Activated CD8-positive, alpha-beta memory T cell treated with anti-CD3 and anti-CD28 coated beads, Interleukin-2, amount 10 ng/mL, durations not matched to agents 7 days and 5 days (primary cell): ENCODE measurements at regions not wholly inside any gene's neighbourhood (a gene's known extent, or its start where the extent isn't known, plus 50 kb on each side); places are given as distances from the start of the nearest gene placed in this dataset.

Source experiments
- ATAC-seq: fragments of 150-1000 bp; cut with Tn5 transposase; one replicate; pipeline ENCODE4 v1.10.0; 2021; ENCODE audit warnings: moderate library complexity
- CTCF ChIA-PET: fragments of 350-600 bp; sonication (Branson Sonifier 250); formaldehyde crosslinking; loops from one replicate; lab custom pipeline; 2021; ENCODE audit warnings: antibody characterized with exemption; lab: Charles Lee
- DNase-seq: peaks from one replicate; pipeline ENCODE4 v3.0.0-alpha.2; 2020
- H3K27ac Mint-ChIP-seq: one replicate; pipeline ENCODE4 v1.8.0; 2021; ENCODE audit warnings: mild to moderate bottlenecking, mixed read lengths
- H3K27me3 Mint-ChIP-seq: one replicate; pipeline ENCODE4 v1.8.0; 2021; ENCODE audit warnings: mixed read lengths
- H3K36me3 Mint-ChIP-seq: one replicate; pipeline ENCODE4 v1.8.0; 2021; ENCODE audit warnings: mild to moderate bottlenecking, mixed read lengths
- H3K4me1 Mint-ChIP-seq: one replicate; pipeline ENCODE4 v1.8.0; 2021; ENCODE audit warnings: mixed read lengths
- H3K4me3 Mint-ChIP-seq: one replicate; pipeline ENCODE4 v1.8.0; 2021; ENCODE audit warnings: mild to moderate bottlenecking, moderate library complexity, mixed read lengths
- H3K9me3 Mint-ChIP-seq: one replicate; pipeline ENCODE4 v1.8.0; 2022; ENCODE audit warnings: low read depth, mixed read lengths

DNA sequence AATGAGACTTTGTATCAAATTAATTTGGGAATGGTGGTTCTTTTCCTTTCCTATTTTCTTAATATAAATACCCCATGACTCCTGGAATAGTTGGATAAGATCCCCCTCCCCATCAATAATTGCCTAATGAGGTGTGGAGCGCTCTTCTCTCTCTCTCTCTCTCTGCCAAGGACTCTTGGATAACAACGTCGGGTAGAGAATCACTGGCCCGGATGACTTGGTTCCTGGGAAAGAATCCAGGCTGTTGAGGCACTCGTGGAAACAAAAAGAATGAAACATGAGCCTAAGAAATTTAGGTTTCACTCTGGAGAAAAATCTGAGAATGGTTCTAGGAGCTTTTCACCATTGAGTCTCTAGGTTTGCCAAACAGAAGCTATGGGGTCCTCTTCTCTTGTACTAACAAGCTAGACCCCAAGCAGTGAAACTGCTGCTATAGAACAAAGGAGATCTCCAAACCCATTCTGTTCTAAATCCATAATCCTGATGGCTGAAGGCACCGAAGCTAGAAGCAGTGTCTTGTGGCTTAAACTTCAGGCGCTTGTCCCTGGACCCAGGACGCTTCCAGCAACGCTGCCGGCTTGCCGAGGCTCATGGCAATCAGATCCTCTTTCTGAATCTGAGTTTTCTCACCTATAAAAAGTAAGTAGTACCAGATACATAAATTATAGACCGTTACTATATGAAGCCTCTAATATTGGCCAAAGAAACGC lies 241.6 kb upstream of the BTBD3 start:
- H3K4me3 Mint-ChIP-seq, result no peak overlapping the region
- H3K27me3 Mint-ChIP-seq, result no peaks in the 10 kb centered on the region
- DNase-seq (no peak), ATAC-seq (no peak)
- H3K9me3 Mint-ChIP-seq, result peaks cover 4% of the 10 kb centered on the region
- no peak overlapping the region for H3K27ac Mint-ChIP-seq
- CTCF ChIA-PET, result no interaction called here
- H3K36me3 Mint-ChIP-seq, result no peaks in the 10 kb centered on the region
- no peaks in the 10 kb centered on the region for H3K4me1 Mint-ChIP-seq

- CTCF ChIA-PET, result no interaction called here
- Mint-ChIP-seq H3K27ac (no peak overlapping the region), H3K4me3 (no peak overlapping the region), H3K36me3 (no peaks in the 10 kb centered on the region), H3K4me1 (no peaks in the 10 kb centered on the region), H3K27me3 (no peaks in the 10 kb centered on the region), H3K9me3 (peaks cover 5% of the 10 kb centered on the region)
- ATAC-seq, result no peak
- no peak for DNase-seq
Observed at GRCh38 chr20:11676630-11677287, 240.9 kb upstream of the BTBD3 start.

GRCh38 chr20:11677428-11677827 lies 240.3 kb upstream of the BTBD3 start:
- ATAC-seq, result no peak
- H3K36me3 Mint-ChIP-seq, result no peaks in the 10 kb centered on the region
- CTCF ChIA-PET, result no interaction called here
- no peak overlapping the region for H3K4me3 Mint-ChIP-seq
- no peaks in the 10 kb centered on the region for H3K4me1 Mint-ChIP-seq
- DNase-seq, result no peak
- H3K9me3 Mint-ChIP-seq, result peaks cover 5% of the 10 kb centered on the region
- no peaks in the 10 kb centered on the region for H3K27me3 Mint-ChIP-seq
- H3K27ac Mint-ChIP-seq, result no peak overlapping the region

DNA sequence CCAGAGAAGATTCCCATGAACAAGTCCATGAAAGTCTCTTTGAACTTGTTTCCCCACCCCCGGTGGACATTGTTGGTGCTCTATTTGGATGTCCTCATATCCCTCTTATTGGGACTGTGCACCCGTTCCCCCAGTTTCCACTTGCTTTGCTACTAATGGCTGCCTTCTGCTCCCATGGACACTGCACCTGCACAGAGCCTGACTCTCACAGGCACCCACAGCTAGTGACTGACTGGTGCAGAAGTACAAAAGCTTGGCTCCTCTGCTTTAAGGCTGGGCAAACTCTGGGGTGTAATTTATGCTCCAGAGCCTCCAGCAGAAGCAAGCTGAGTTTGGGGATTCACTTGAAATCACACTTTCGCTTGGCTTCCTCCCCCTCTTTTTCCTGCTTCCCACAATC lies 239.9 kb upstream of the BTBD3 start:
- H3K9me3 Mint-ChIP-seq, result peaks cover 5% of the 10 kb centered on the region
- ATAC-seq (no peak), DNase-seq (no peak)
- CTCF ChIA-PET, result no interaction called here
- H3K4me3 Mint-ChIP-seq, result no peak overlapping the region
- no peaks in the 10 kb centered on the region for H3K36me3 Mint-ChIP-seq
- no peak overlapping the region for H3K27ac Mint-ChIP-seq
- H3K4me1 Mint-ChIP-seq, result no peaks in the 10 kb centered on the region
- H3K27me3 Mint-ChIP-seq, result no peaks in the 10 kb centered on the region

DNA sequence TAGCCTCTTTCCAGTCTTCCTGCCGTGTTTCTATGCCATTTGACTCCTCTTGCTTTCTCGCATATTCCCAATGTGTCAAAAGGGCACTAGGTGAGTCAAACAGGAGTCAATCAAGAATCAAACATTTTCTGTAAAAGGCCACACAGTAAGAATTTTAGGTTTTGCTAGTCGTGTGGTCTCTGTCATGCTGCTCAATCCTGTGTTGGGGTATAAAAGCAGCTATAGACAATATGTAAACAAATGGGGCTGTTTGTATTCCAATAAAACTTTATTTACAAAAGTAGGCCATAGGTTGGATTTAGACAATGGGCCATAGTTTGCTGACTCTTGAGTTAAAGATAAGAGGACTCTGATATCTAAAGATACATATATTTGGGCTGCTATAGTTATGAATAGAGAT lies 235.4 kb upstream of the BTBD3 start:
- Mint-ChIP-seq H3K4me3 (no peak overlapping the region), H3K27ac (no peak overlapping the region), H3K9me3 (peaks cover 7% of the 10 kb centered on the region), H3K27me3 (no peaks in the 10 kb centered on the region), H3K4me1 (no peaks in the 10 kb centered on the region), H3K36me3 (no peaks in the 10 kb centered on the region)
- CTCF ChIA-PET, result no interaction called here
- no peak for DNase-seq
- no peak for ATAC-seq

DNA sequence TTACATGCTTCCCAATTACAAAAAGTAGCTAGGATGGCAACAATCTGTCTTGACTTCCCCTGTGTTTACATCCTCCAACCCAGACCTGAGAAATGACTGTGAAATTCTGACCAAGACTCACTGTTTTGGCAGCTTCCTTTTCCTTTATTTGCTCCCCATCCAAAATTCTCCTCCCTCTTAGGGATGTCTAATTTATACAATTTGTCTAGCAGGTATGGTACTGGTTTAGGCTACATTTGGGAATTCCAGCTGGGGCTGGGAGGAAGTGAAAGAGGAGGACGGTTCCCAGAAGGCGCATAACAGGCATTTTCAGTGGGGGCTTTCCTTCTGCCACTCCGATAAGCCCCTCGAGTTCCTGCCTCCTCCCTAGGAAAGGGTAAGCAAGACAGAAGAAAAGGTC lies 231.5 kb upstream of the BTBD3 start:
- ATAC-seq (no peak), DNase-seq (no peak)
- H3K4me1 Mint-ChIP-seq, result no peaks in the 10 kb centered on the region
- H3K27ac Mint-ChIP-seq, result no peak overlapping the region
- no peaks in the 10 kb centered on the region for H3K36me3 Mint-ChIP-seq
- CTCF ChIA-PET, result no interaction called here
- H3K27me3 Mint-ChIP-seq, result no peaks in the 10 kb centered on the region
- H3K4me3 Mint-ChIP-seq, result no peak overlapping the region
- peaks cover 13% of the 10 kb centered on the region for H3K9me3 Mint-ChIP-seq

- DNase-seq, result no peak
- Mint-ChIP-seq H3K4me1 (no peaks in the 10 kb centered on the region), H3K4me3 (no peak overlapping the region), H3K27me3 (no peaks in the 10 kb centered on the region), H3K36me3 (no peaks in the 10 kb centered on the region), H3K9me3 (peaks cover 13% of the 10 kb centered on the region), H3K27ac (no peak overlapping the region)
- no peak for ATAC-seq
- CTCF ChIA-PET, result no interaction called here
Observed at GRCh38 chr20:11686820-11687543, 230.7 kb upstream of the BTBD3 start.

DNA sequence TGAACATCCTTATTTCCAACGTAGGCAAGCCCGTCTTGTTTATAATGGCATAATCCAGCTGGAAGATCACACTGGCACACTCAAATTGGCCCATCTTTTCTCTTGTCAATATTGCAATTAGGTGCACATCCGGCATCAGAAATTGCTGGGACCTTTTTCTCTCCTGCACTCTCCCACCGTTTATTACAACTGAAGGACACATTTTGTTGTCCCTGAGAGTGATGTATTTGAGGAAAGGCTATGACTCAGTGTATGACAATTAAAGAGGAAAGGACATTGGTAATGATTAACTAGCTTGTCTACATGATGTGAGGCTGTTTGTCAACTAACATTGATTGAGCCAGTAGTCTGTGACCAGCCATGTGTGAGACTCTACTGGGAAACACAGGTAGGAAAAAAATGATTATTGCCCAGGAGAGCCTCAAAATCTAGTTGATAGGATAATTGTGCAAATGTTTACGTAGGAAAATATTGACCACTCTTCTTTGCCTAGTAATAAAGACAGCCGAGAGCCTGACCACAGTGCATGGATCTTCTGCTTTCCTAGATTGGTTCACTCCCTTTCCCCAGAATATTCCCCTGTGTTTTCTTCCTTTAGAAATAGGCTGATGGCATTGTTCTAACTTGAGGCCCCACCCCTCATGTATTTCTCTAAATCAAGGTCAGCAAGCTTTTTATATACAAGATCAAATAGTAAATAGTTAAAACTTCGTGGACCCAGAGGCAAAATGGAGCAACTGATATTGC lies 230.0 kb upstream of the BTBD3 start:
- CTCF ChIA-PET, result no interaction called here
- no peak for DNase-seq
- H3K9me3 Mint-ChIP-seq, result peaks cover 13% of the 10 kb centered on the region
- H3K4me3 Mint-ChIP-seq, result no peak overlapping the region
- ATAC-seq, result no peak
- no peak overlapping the region for H3K27ac Mint-ChIP-seq
- no peaks in the 10 kb centered on the region for H3K36me3 Mint-ChIP-seq
- H3K4me1 Mint-ChIP-seq, result no peaks in the 10 kb centered on the region
- no peaks in the 10 kb centered on the region for H3K27me3 Mint-ChIP-seq

GRCh38 chr20:11689262-11689661 lies 228.4 kb upstream of the BTBD3 start:
- Mint-ChIP-seq H3K27me3 (no peaks in the 10 kb centered on the region), H3K36me3 (no peaks in the 10 kb centered on the region), H3K4me1 (no peaks in the 10 kb centered on the region), H3K9me3 (peaks cover 11% of the 10 kb centered on the region), H3K4me3 (no peak overlapping the region), H3K27ac (no peak overlapping the region)
- DNase-seq, result no peak
- no peak for ATAC-seq
- CTCF ChIA-PET, result no interaction called here

- Mint-ChIP-seq H3K9me3 (peaks cover 13% of the 10 kb centered on the region), H3K27ac (no peak overlapping the region), H3K36me3 (no peaks in the 10 kb centered on the region), H3K4me3 (no peak overlapping the region), H3K4me1 (no peaks in the 10 kb centered on the region), H3K27me3 (no peaks in the 10 kb centered on the region)
- ATAC-seq (no peak), DNase-seq (no peak)
- CTCF ChIA-PET, result no interaction called here
Observed at GRCh38 chr20:11691766-11692165, 225.9 kb upstream of the BTBD3 start.

- no peak overlapping the region for H3K27ac Mint-ChIP-seq
- peaks cover 13% of the 10 kb centered on the region for H3K9me3 Mint-ChIP-seq
- ATAC-seq (no peak), DNase-seq (no peak)
- no peak overlapping the region for H3K4me3 Mint-ChIP-seq
- no peaks in the 10 kb centered on the region for H3K27me3 Mint-ChIP-seq
- no peaks in the 10 kb centered on the region for H3K4me1 Mint-ChIP-seq
- no peaks in the 10 kb centered on the region for H3K36me3 Mint-ChIP-seq
- CTCF ChIA-PET, result no interaction called here
Observed at GRCh38 chr20:11692567-11692966, 225.1 kb upstream of the BTBD3 start.

GRCh38 chr20:11694467-11694866 lies 223.2 kb upstream of the BTBD3 start:
- H3K4me1 Mint-ChIP-seq, result no peaks in the 10 kb centered on the region
- no peak for ATAC-seq
- DNase-seq, result no peak
- no peak overlapping the region for H3K4me3 Mint-ChIP-seq
- no peak overlapping the region for H3K27ac Mint-ChIP-seq
- CTCF ChIA-PET, result no interaction called here
- H3K36me3 Mint-ChIP-seq, result no peaks in the 10 kb centered on the region
- H3K9me3 Mint-ChIP-seq, result peaks cover 11% of the 10 kb centered on the region
- H3K27me3 Mint-ChIP-seq, result no peaks in the 10 kb centered on the region

GRCh38 chr20:11697055-11697454 lies 220.6 kb upstream of the BTBD3 start:
- ATAC-seq (no peak), DNase-seq (no peak)
- Mint-ChIP-seq H3K27me3 (no peaks in the 10 kb centered on the region), H3K9me3 (peaks cover 6% of the 10 kb centered on the region), H3K36me3 (no peaks in the 10 kb centered on the region), H3K4me1 (no peaks in the 10 kb centered on the region), H3K4me3 (no peak overlapping the region), H3K27ac (no peak overlapping the region)
- CTCF ChIA-PET, result no interaction called here
